Neuronal stem cell (in vitro differentiated cells): ENCODE measurements at regions not wholly inside any gene's neighbourhood (a gene's known extent, or its start where the extent isn't known, plus 50 kb on each side); places are given as distances from the start of the nearest gene placed in this dataset.

Experiments
- DNase-seq: peaks from one replicate; pipeline ENCODE4 v3.0.0-alpha.2; 2013; ENCODE audit warnings: low spot score
- H2AFZ ChIP-seq: one replicate; pipeline ENCODE4 v1.6.1; 2013; ENCODE audit warnings: mild to moderate bottlenecking, low read length, inconsistent platforms
- H2AK5ac ChIP-seq: 2 replicates; pipeline ENCODE4 v1.6.1; 2013; ENCODE audit warnings: low read depth, mild to moderate bottlenecking, inconsistent platforms, low read length, moderate library complexity, mixed read lengths
- H2BK120ac ChIP-seq: 2 replicates; pipeline ENCODE4 v1.6.1; 2013; ENCODE audit warnings: low read depth, mild to moderate bottlenecking, inconsistent platforms, low read length, moderate library complexity, mixed read lengths
- H2BK12ac ChIP-seq: one replicate; pipeline ENCODE4 v1.6.1; 2013; ENCODE audit warnings: low read length, inconsistent platforms
- H2BK15ac ChIP-seq: 2 replicates; pipeline ENCODE4 v1.6.1; 2013; ENCODE audit warnings: mild to moderate bottlenecking, low read length, inconsistent platforms, mixed read lengths
- H2BK5ac ChIP-seq: one replicate; pipeline ENCODE4 v1.6.1; 2013; ENCODE audit warnings: inconsistent platforms, mild to moderate bottlenecking, low read length, moderate library complexity
- H3K14ac ChIP-seq: one replicate; pipeline ENCODE4 v1.6.1; 2013; ENCODE audit warnings: low read length, inconsistent platforms
- H3K18ac ChIP-seq: 2 replicates; pipeline ENCODE4 v1.6.1; 2013; ENCODE audit warnings: low read length, inconsistent platforms
- H3K23ac ChIP-seq: 2 replicates; pipeline ENCODE4 v1.6.1; 2013; ENCODE audit warnings: low read depth, mild to moderate bottlenecking, mixed read lengths, low read length, inconsistent platforms; ENCODE audit not compliant: poor library complexity
- H3K27ac ChIP-seq: replicated peaks from 3 replicates; pipeline ENCODE4 v1.5.1; 2013; ENCODE audit warnings: low read length, inconsistent platforms
- H3K27me3 ChIP-seq, 3 experiments: 2 replicates each; pipeline ENCODE4 v1.6.1; 2013; ENCODE audit warnings: low read length in 3 of 3, mild to moderate bottlenecking in 2 of 3, inconsistent platforms in 1 of 3, low read depth in 1 of 3, mixed read lengths in 1 of 3, moderate library complexity in 1 of 3; ENCODE audit not compliant: control insufficient read depth in 3 of 3, insufficient read depth in 3 of 3
- H3K36me3 ChIP-seq, 2 donors: replicated peaks in 1 of 2; 2 replicates each; pipeline ENCODE4 v1.6.1; 2013; ENCODE audit warnings: low read length in 2 of 2; ENCODE audit not compliant: control insufficient read depth in 2 of 2, insufficient read depth in 2 of 2
- H3K4ac ChIP-seq: 2 replicates; pipeline ENCODE4 v1.6.1; 2013; ENCODE audit warnings: inconsistent platforms, mild to moderate bottlenecking, low read length, moderate library complexity
- H3K4me1 ChIP-seq, 2 donors: 1 replicate in 1 of 2; 2 replicates in 1 of 2; pipeline ENCODE4 v1.6.1; 2013; ENCODE audit warnings: low read length in 2 of 2, low read depth in 1 of 2; ENCODE audit not compliant: control insufficient read depth in 2 of 2, insufficient read depth in 1 of 2
- H3K4me2 ChIP-seq: one replicate; pipeline ENCODE4 v1.6.1; 2013; ENCODE audit warnings: mild to moderate bottlenecking, low read length, inconsistent platforms; ENCODE audit not compliant: insufficient read depth, poor library complexity, severe bottlenecking
- H3K4me3 ChIP-seq, 2 donors: 2 replicates each; pipeline ENCODE4 v1.5.1; 2013; ENCODE audit warnings: low read length in 2 of 2, mild to moderate bottlenecking in 2 of 2, inconsistent platforms in 1 of 2, moderate library complexity in 1 of 2
- H3K79me1 ChIP-seq: one replicate; pipeline ENCODE4 v1.6.1; 2013; ENCODE audit warnings: low read depth, mild to moderate bottlenecking, inconsistent platforms, low read length, moderate library complexity
- H3K9ac ChIP-seq: one replicate; pipeline ENCODE4 v1.6.1; 2013; ENCODE audit warnings: mild to moderate bottlenecking, low read depth, low read length, inconsistent platforms; ENCODE audit not compliant: poor library complexity
- H3K9me3 ChIP-seq, 2 donors: replicated peaks in 1 of 2; 2 replicates each; pipeline versions ENCODE3 to v1.6.1; 2013; ENCODE audit warnings: low read length in 2 of 2, mild to moderate bottlenecking in 2 of 2, inconsistent platforms in 1 of 2, low read depth in 1 of 2, mixed read lengths in 1 of 2, moderate library complexity in 1 of 2; ENCODE audit not compliant: control insufficient read depth in 2 of 2, insufficient read depth in 1 of 2
- H4K8ac ChIP-seq: one replicate; pipeline ENCODE4 v1.6.1; 2013; ENCODE audit warnings: low read depth, mild to moderate bottlenecking, inconsistent platforms, low read length, moderate library complexity
- H4K91ac ChIP-seq: one replicate; pipeline ENCODE4 v1.6.1; 2013; ENCODE audit warnings: low read length, low read depth, mild to moderate bottlenecking, inconsistent platforms; ENCODE audit not compliant: poor library complexity
- WGBS, 2 donors: extraction: QIAGEN DNeasy Blood & Tissue Kit; methylation state at CpG; one replicate each; pipeline ENCODE4 v1.1.7; 2013; ENCODE audit warnings: missing lambda C conversion rate in 2 of 2, mixed read lengths in 1 of 2; ENCODE audit not compliant: insufficient read length in 2 of 2, insufficient replicate concordance in 1 of 2; ENCODE audit errors: extremely low coverage in 2 of 2; 5-methylcytosine and 5-hydroxymethylcytosine counted together

- WGBS, 2 donors = no CpG with 5 or more reads among the region's 3 CpGs
- H3K4me3 ChIP-seq = no peak overlapping the region
- H3K4me2 ChIP-seq = no peak overlapping the region
- no peak overlapping the region for H2BK15ac ChIP-seq
- no peak overlapping the region for H3K23ac ChIP-seq
- no peaks in the 10 kb centered on the region for H3K36me3 ChIP-seq
- H3K9ac ChIP-seq = no peak overlapping the region
- H2BK5ac ChIP-seq = no peak overlapping the region
- H3K27me3 ChIP-seq = no peaks in the 10 kb centered on the region
- H3K18ac ChIP-seq = peak overlapping the region; percentile 9
- H3K79me1 ChIP-seq = no peaks in the 10 kb centered on the region
- H3K27ac ChIP-seq = no peak overlapping the region
- H2BK12ac ChIP-seq = no peak overlapping the region
- no peak for DNase-seq
- no peak overlapping the region for H3K14ac ChIP-seq
- no peak overlapping the region for H2AK5ac ChIP-seq
- no peak overlapping the region for H2BK120ac ChIP-seq
- no peak overlapping the region for H4K91ac ChIP-seq
- no peaks in the 10 kb centered on the region for H3K9me3 ChIP-seq
- no peak overlapping the region for H2AFZ ChIP-seq
- no peak overlapping the region for H3K4ac ChIP-seq
- H4K8ac ChIP-seq = no peak overlapping the region
- peaks cover 4 to 8% of the 10 kb centered on the region in 2 donors for H3K4me1 ChIP-seq
Observed at GRCh38 chr13:59538512-59538911, 625.2 kb downstream of the DIAPH3 start.

- no peak overlapping the region for H2AK5ac ChIP-seq
- H3K14ac ChIP-seq = no peak overlapping the region
- no peak overlapping the region for H2BK12ac ChIP-seq
- no peak overlapping the region for H4K91ac ChIP-seq
- H3K4me2 ChIP-seq = no peak overlapping the region
- no peaks in the 10 kb centered on the region for H3K9me3 ChIP-seq
- H2BK5ac ChIP-seq = no peak overlapping the region
- H3K4me1 ChIP-seq = peaks cover 3 to 4% of the 10 kb centered on the region in 2 donors
- H3K4ac ChIP-seq = no peak overlapping the region
- no peaks in the 10 kb centered on the region for H3K27me3 ChIP-seq
- H3K27ac ChIP-seq = peak overlapping the region; percentile 38
- no peak overlapping the region for H3K23ac ChIP-seq
- DNase-seq = no peak
- no peak overlapping the region for H4K8ac ChIP-seq
- H3K79me1 ChIP-seq = no peaks in the 10 kb centered on the region
- H3K18ac ChIP-seq = no peak overlapping the region
- peak overlapping the region; percentile 13 for H2AFZ ChIP-seq
- no peak overlapping the region for H3K9ac ChIP-seq
- H2BK120ac ChIP-seq = no peak overlapping the region
- H3K36me3 ChIP-seq = no peaks in the 10 kb centered on the region
- H2BK15ac ChIP-seq = no peak overlapping the region
- no peak overlapping the region for H3K4me3 ChIP-seq
Observed at GRCh38 chr13:59542303-59542702, 621.4 kb downstream of the DIAPH3 start.

GRCh38 chr13:59543418-59543817, 620.3 kb downstream of the DIAPH3 start:
- no peak overlapping the region for H3K27ac ChIP-seq
- H3K4me3 ChIP-seq = no peak overlapping the region
- DNase-seq = no peak
- no peak overlapping the region for H3K4ac ChIP-seq
- no peak overlapping the region for H3K4me2 ChIP-seq
- no peaks in the 10 kb centered on the region for H3K27me3 ChIP-seq
- H3K23ac ChIP-seq = no peak overlapping the region
- no peak overlapping the region for H2AK5ac ChIP-seq
- H2AFZ ChIP-seq = no peak overlapping the region
- H3K9me3 ChIP-seq = no peaks in the 10 kb centered on the region
- H2BK120ac ChIP-seq = no peak overlapping the region
- no peak overlapping the region for H4K91ac ChIP-seq
- no peak overlapping the region for H3K14ac ChIP-seq
- no CpG with 5 or more reads among the region's 1 CpG for WGBS, 2 donors
- H2BK15ac ChIP-seq = no peak overlapping the region
- H4K8ac ChIP-seq = no peak overlapping the region
- H3K36me3 ChIP-seq = no peaks in the 10 kb centered on the region
- no peak overlapping the region for H2BK5ac ChIP-seq
- peaks cover 3 to 4% of the 10 kb centered on the region in 2 donors for H3K4me1 ChIP-seq
- no peak overlapping the region for H3K18ac ChIP-seq
- no peaks in the 10 kb centered on the region for H3K79me1 ChIP-seq
- H3K9ac ChIP-seq = no peak overlapping the region
- no peak overlapping the region for H2BK12ac ChIP-seq

GRCh38 chr13:59545007-59545406, 618.7 kb downstream of the DIAPH3 start:
- no peak overlapping the region for H2BK12ac ChIP-seq
- H3K18ac ChIP-seq = no peak overlapping the region
- H3K79me1 ChIP-seq = no peaks in the 10 kb centered on the region
- no peak overlapping the region for H2BK5ac ChIP-seq
- H3K27ac ChIP-seq = no peak overlapping the region
- H3K4ac ChIP-seq = no peak overlapping the region
- no CpG with 5 or more reads among the region's 1 CpG for WGBS, 2 donors
- no peak overlapping the region for H2AK5ac ChIP-seq
- no peak overlapping the region for H4K91ac ChIP-seq
- peaks cover 0 to 2% of the 10 kb centered on the region in 2 donors for H3K9me3 ChIP-seq
- no peak overlapping the region for H3K23ac ChIP-seq
- no peaks in the 10 kb centered on the region for H3K36me3 ChIP-seq
- peaks cover 3 to 4% of the 10 kb centered on the region in 2 donors for H3K4me1 ChIP-seq
- no peak overlapping the region for H2AFZ ChIP-seq
- no peak overlapping the region for H3K14ac ChIP-seq
- no peak overlapping the region for H3K9ac ChIP-seq
- H3K4me2 ChIP-seq = no peak overlapping the region
- no peak overlapping the region for H4K8ac ChIP-seq
- H3K27me3 ChIP-seq = no peaks in the 10 kb centered on the region
- no peak for DNase-seq
- no peak overlapping the region for H3K4me3 ChIP-seq
- no peak overlapping the region for H2BK15ac ChIP-seq
- H2BK120ac ChIP-seq = no peak overlapping the region
